HepG2 (cell line): ENCODE measurements at regions not wholly inside any gene's neighbourhood (a gene's known extent, or its start where the extent isn't known, plus 50 kb on each side); places are given as distances from the start of the nearest gene placed in this dataset.

ENCODE experiments used
- ARID2 ChIP-seq: sonication (generic); formaldehyde crosslinking; IDR thresholded peaks from 2 replicates; pipeline ENCODE4 v1.8.1; 2022; ENCODE audit warnings: mild to moderate bottlenecking, missing genetic modification reagents, borderline replicate concordance
- ASH2L ChIP-seq: fragments of 300-600, 200-600 bp; sonication (generic); IDR thresholded peaks from 2 replicates; pipeline ENCODE4 v1.7.0; 2017; ENCODE audit warnings: low read depth, mild to moderate bottlenecking, moderate library complexity, mixed read lengths, low read length; ENCODE audit not compliant: insufficient read length
- CBX5 ChIP-seq: sonication (generic); formaldehyde crosslinking; IDR thresholded peaks from 2 replicates; pipeline ENCODE4 v1.4.0; 2020; ENCODE audit warnings: missing genetic modification reagents, borderline replicate concordance
- IRF2 ChIP-seq: IDR thresholded peaks from 2 replicates; pipeline ENCODE4 v1.6.1; 2018; ENCODE audit warnings: missing genetic modification reagents, missing compliant biosample characterization
- JUND ChIP-seq: sonication (generic); formaldehyde crosslinking; IDR thresholded peaks from 2 replicates; pipeline ENCODE4 v1.8.0; 2022; ENCODE audit warnings: mild to moderate bottlenecking, missing genetic modification reagents
- PAX8 ChIP-seq: sonication (generic); formaldehyde crosslinking; IDR thresholded peaks from 2 replicates; pipeline ENCODE4 v1.8.0; 2022; ENCODE audit warnings: mild to moderate bottlenecking, missing genetic modification reagents, borderline replicate concordance
- POLR2AphosphoS5 ChIP-seq: IDR thresholded peaks from 2 replicates; pipeline ENCODE4 v1.6.1; 2012; ENCODE audit warnings: low read depth, low read length
- TP53 ChIP-seq: sonication (generic); formaldehyde crosslinking; conservative IDR thresholded peaks from 2 replicates; pipeline ENCODE4 v1.4.0; 2020; ENCODE audit warnings: missing genetic modification reagents
- ZFP90 ChIP-seq: sonication (generic); formaldehyde crosslinking; IDR thresholded peaks from 2 replicates; pipeline ENCODE4 v1.8.0; 2022; ENCODE audit warnings: missing genetic modification reagents, mild to moderate bottlenecking, inconsistent platforms, borderline replicate concordance
- ZNF232 ChIP-seq: sonication (generic); formaldehyde crosslinking; IDR thresholded peaks from 2 replicates; pipeline ENCODE4 v1.4.0; 2020; ENCODE audit warnings: missing genetic modification reagents, borderline replicate concordance
- ZNF704 ChIP-seq: sonication (generic); formaldehyde crosslinking; IDR thresholded peaks from 2 replicates; pipeline ENCODE4 v1.8.1; 2023; ENCODE audit warnings: mild to moderate bottlenecking, inconsistent platforms, moderate library complexity, missing genetic modification reagents, borderline replicate concordance
- ZZZ3 ChIP-seq: sonication (generic); formaldehyde crosslinking; IDR thresholded peaks from 2 replicates; pipeline ENCODE4 v1.4.0; 2020; ENCODE audit warnings: missing genetic modification reagents, mild to moderate bottlenecking, borderline replicate concordance
- TF ChIP-seq, protein P1 (sequence below): sonication (generic); formaldehyde crosslinking; IDR thresholded peaks from 2 replicates; pipeline ENCODE4 v1.5.1; 2020; ENCODE audit warnings: missing genetic modification reagents, mild to moderate bottlenecking, borderline replicate concordance
- TF ChIP-seq, protein P2 (sequence below): sonication (generic); formaldehyde crosslinking; IDR thresholded peaks from 2 replicates; pipeline ENCODE4 v1.5.0; 2020; ENCODE audit warnings: mild to moderate bottlenecking, missing genetic modification reagents, moderate library complexity

DNA sequence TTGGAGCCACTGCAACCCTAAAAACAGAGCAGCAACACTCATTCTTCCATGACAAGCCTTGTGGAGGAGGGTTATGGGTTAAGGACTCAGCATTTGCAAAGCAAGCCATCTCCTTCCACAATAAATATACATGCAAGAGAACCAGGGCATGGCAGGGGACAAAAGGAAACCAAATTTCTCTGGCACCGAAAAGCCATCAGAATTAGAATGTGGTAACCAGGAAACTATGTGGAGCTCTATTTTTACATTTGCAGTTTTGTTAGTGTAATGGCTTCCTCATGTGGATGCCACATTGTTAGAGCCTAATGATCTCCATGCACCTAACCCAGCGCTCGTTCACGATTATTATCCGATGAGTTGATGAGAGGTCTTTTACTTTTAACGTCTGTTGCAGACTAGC is 91.7 kb downstream of the NAV1 start:
- no peak for TF ChIP-seq ZZZ3
- TF ChIP-seq, protein P1, sequence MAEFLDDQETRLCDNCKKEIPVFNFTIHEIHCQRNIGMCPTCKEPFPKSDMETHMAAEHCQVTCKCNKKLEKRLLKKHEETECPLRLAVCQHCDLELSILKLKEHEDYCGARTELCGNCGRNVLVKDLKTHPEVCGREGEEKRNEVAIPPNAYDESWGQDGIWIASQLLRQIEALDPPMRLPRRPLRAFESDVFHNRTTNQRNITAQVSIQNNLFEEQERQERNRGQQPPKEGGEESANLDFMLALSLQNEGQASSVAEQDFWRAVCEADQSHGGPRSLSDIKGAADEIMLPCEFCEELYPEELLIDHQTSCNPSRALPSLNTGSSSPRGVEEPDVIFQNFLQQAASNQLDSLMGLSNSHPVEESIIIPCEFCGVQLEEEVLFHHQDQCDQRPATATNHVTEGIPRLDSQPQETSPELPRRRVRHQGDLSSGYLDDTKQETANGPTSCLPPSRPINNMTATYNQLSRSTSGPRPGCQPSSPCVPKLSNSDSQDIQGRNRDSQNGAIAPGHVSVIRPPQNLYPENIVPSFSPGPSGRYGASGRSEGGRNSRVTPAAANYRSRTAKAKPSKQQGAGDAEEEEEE (CRISPR knock-in tag), result no peak
- no peak for TF ChIP-seq PAX8
- no peak for TF ChIP-seq IRF2 (CRISPR knock-in tag)
- no peak for TF ChIP-seq ZNF232
- TF ChIP-seq, protein P2, sequence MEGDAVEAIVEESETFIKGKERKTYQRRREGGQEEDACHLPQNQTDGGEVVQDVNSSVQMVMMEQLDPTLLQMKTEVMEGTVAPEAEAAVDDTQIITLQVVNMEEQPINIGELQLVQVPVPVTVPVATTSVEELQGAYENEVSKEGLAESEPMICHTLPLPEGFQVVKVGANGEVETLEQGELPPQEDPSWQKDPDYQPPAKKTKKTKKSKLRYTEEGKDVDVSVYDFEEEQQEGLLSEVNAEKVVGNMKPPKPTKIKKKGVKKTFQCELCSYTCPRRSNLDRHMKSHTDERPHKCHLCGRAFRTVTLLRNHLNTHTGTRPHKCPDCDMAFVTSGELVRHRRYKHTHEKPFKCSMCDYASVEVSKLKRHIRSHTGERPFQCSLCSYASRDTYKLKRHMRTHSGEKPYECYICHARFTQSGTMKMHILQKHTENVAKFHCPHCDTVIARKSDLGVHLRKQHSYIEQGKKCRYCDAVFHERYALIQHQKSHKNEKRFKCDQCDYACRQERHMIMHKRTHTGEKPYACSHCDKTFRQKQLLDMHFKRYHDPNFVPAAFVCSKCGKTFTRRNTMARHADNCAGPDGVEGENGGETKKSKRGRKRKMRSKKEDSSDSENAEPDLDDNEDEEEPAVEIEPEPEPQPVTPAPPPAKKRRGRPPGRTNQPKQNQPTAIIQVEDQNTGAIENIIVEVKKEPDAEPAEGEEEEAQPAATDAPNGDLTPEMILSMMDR (CRISPR knock-in tag), result no peak
- TF ChIP-seq ZFP90, result no peak
- no peak for TF ChIP-seq POLR2AphosphoS5
- no peak for TF ChIP-seq ASH2L
- no peak for TF ChIP-seq ARID2 (CRISPR knock-in tag)
- TF ChIP-seq CBX5 (CRISPR knock-in tag), result no peak
- TF ChIP-seq TP53 (CRISPR knock-in tag), result no peak
- no peak for TF ChIP-seq JUND (CRISPR knock-in tag)
- TF ChIP-seq ZNF704, result no peak
